CD14-positive monocyte (primary cell): ENCODE measurements at regions not wholly inside any gene's neighbourhood (a gene's known extent, or its start where the extent isn't known, plus 50 kb on each side); places are given as distances from the start of the nearest gene placed in this dataset.

ENCODE experiments used
- DNase-seq, 3 donors: peaks; one replicate each; pipeline ENCODE4 v3.0.0-alpha.2; 2011 to 2022
- H2AFZ ChIP-seq: 2 replicates; pipeline ENCODE4 v1.6.0; 2012; ENCODE audit warnings: mild to moderate bottlenecking, low read depth, low read length, inconsistent platforms; ENCODE audit not compliant: insufficient read depth, poor library complexity, severe bottlenecking
- H3K27ac ChIP-seq, 2 donors: 1 replicate in 1 of 2; 2 replicates in 1 of 2; pipeline ENCODE4 v1.5.1; 2012 to 2013; ENCODE audit warnings: low read length in 2 of 2, control low read depth in 1 of 2, inconsistent platforms in 1 of 2, low read depth in 1 of 2, mild to moderate bottlenecking in 1 of 2
- H3K27me3 ChIP-seq, 2 donors: one replicate each; pipeline versions ENCODE4 v1.6.0 to v1.6.1; 2011 to 2013; ENCODE audit warnings: low read length in 2 of 2; ENCODE audit not compliant: control insufficient read depth in 2 of 2, insufficient read depth in 2 of 2
- H3K36me3 ChIP-seq, 2 donors: replicated peaks in 1 of 2; 1 replicate in 1 of 2; 2 replicates in 1 of 2; pipeline versions ENCODE4 v1.5.1 to v1.6.1; 2012 to 2013; ENCODE audit warnings: low read length in 2 of 2, control low read depth in 1 of 2, inconsistent platforms in 1 of 2, mild to moderate bottlenecking in 1 of 2; ENCODE audit not compliant: insufficient read depth in 2 of 2, control insufficient read depth in 1 of 2
- H3K4me1 ChIP-seq, 2 donors: 1 replicate in 1 of 2; 2 replicates in 1 of 2; pipeline versions ENCODE4 v1.5.1 to v1.6.1; 2012 to 2013; ENCODE audit warnings: low read length in 2 of 2, control low read depth in 1 of 2, inconsistent platforms in 1 of 2, mild to moderate bottlenecking in 1 of 2, moderate library complexity in 1 of 2; ENCODE audit not compliant: insufficient read depth in 2 of 2, control insufficient read depth in 1 of 2
- H3K4me2 ChIP-seq: replicated peaks from 2 replicates; pipeline ENCODE3; 2012; ENCODE audit warnings: low read length, moderate library complexity, mild to moderate bottlenecking; ENCODE audit not compliant: poor library complexity, severe bottlenecking; ENCODE audit errors: extremely low read depth
- H3K4me3 ChIP-seq, 3 experiments: fragments of 200-600 bp in 1 of 3; sonication (generic) in 1 of 3; replicated peaks in 1 of 3; 1 replicate in 2 of 3; 2 replicates in 1 of 3; pipeline ENCODE4 v1.5.1; 2011 to 2013; ENCODE audit warnings: low read length in 3 of 3, mild to moderate bottlenecking in 3 of 3, control low read depth in 2 of 3, low read depth in 2 of 3, inconsistent platforms in 1 of 3, moderate library complexity in 1 of 3
- H3K79me2 ChIP-seq: 2 replicates; pipeline ENCODE4 v1.6.0; 2012; ENCODE audit warnings: mild to moderate bottlenecking, control low read depth, inconsistent platforms, low read length, moderate library complexity; ENCODE audit not compliant: insufficient read depth
- H3K9ac ChIP-seq: 2 replicates; pipeline ENCODE4 v1.6.0; 2017; ENCODE audit warnings: low read length, mild to moderate bottlenecking; ENCODE audit not compliant: insufficient read depth, poor library complexity, severe bottlenecking
- H3K9me3 ChIP-seq, 2 donors: replicated peaks in 1 of 2; 1 replicate in 1 of 2; 2 replicates in 1 of 2; pipeline versions ENCODE4 v1.5.1 to v1.6.1; 2012 to 2013; ENCODE audit warnings: low read length in 2 of 2, control low read depth in 1 of 2; ENCODE audit not compliant: control insufficient read depth in 1 of 2, insufficient read depth in 1 of 2
- H4K20me1 ChIP-seq: 2 replicates; pipeline ENCODE4 v1.6.0; 2012; ENCODE audit warnings: mild to moderate bottlenecking, low read length, control low read depth, moderate library complexity; ENCODE audit not compliant: insufficient read depth
- H3K27ac Mint-ChIP-seq, 7 donors: one replicate each; pipeline ENCODE4 v1.8.0; 2020; ENCODE audit warnings: mild to moderate bottlenecking in 7 of 7, mixed read lengths in 7 of 7, moderate library complexity in 6 of 7, inconsistent platforms in 2 of 7
- H3K27me3 Mint-ChIP-seq, 3 donors: one replicate each; pipeline ENCODE4 v1.8.0; 2021 to 2022; ENCODE audit warnings: low read depth in 3 of 3, mild to moderate bottlenecking in 3 of 3, mixed read lengths in 3 of 3, moderate library complexity in 3 of 3, inconsistent platforms in 1 of 3
- H3K36me3 Mint-ChIP-seq, 2 donors: one replicate each; pipeline ENCODE4 v1.8.0; 2020; ENCODE audit warnings: mixed read lengths in 2 of 2, inconsistent platforms in 1 of 2, mild to moderate bottlenecking in 1 of 2
- H3K4me1 Mint-ChIP-seq: one replicate; pipeline ENCODE4 v1.8.0; 2020; ENCODE audit warnings: mild to moderate bottlenecking, mixed read lengths
- H3K4me3 Mint-ChIP-seq, 2 donors: one replicate each; pipeline ENCODE4 v1.8.0; 2020; ENCODE audit warnings: mild to moderate bottlenecking in 2 of 2, mixed read lengths in 2 of 2, moderate library complexity in 1 of 2
- H3K9me3 Mint-ChIP-seq, 7 donors: one replicate each; pipeline ENCODE4 v1.8.0; 2020 to 2022; ENCODE audit warnings: mixed read lengths in 7 of 7, mild to moderate bottlenecking in 6 of 7, moderate library complexity in 6 of 7, inconsistent platforms in 2 of 7
- WGBS: methylation state at CpG from one replicate; pipeline ENCODE4 v1.1.5; 2013; ENCODE audit warnings: missing lambda C conversion rate; ENCODE audit not compliant: insufficient coverage; 5-methylcytosine and 5-hydroxymethylcytosine counted together
- intact Hi-C, 2 donors: fragments of 100-400 bp; cut with micrococcal nuclease; formaldehyde crosslinking; loops; one replicate each; pipeline versions ENCODE4 v1.15.0 to v1.15.1; 2023
- TF ChIP-seq, protein P1 (sequence below): fragments of 200-600 bp; IDR thresholded peaks from one replicate; pipeline ENCODE4 v1.8.0; 2022; ENCODE audit warnings: antibody characterized with exemption, mild to moderate bottlenecking

DNA sequence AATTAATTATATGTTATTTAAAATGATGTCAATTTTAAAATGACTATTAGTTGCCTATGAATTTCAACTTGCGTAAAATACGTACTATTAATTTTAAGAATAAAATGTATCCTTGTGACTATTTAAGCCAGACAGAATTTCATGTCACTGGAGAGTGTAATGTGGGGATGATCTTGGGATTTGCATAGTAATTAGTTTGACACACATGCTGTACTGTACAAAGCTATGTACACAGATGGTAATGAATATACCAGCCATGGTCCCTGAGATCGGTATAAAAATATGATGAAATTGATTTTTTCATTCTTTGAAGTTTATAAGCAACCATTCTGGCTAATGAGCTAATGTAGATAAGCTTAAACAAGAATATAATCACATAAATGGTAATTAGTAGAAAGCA lies 134.4 kb upstream of the ROBO1 start:
- no peaks in the 10 kb centered on the region for H3K36me3 ChIP-seq
- H3K4me1 ChIP-seq: no peaks in the 10 kb centered on the region
- no peaks in the 10 kb centered on the region for H3K27me3 ChIP-seq
- Mint-ChIP-seq H3K4me3 (no peak overlapping the region), H3K4me1 (no peaks in the 10 kb centered on the region), H3K36me3 (no peaks in the 10 kb centered on the region), H3K27ac (no peak overlapping the region), H3K9me3 (peaks cover 0 to 3% (median 0%) of the 10 kb centered on the region in 7 donors), H3K27me3 (peaks cover 0 to 2% (median 0%) of the 10 kb centered on the region in 3 donors)
- no peak overlapping the region for H3K4me3 ChIP-seq
- H2AFZ ChIP-seq: no peak overlapping the region
- TF ChIP-seq, protein P1, sequence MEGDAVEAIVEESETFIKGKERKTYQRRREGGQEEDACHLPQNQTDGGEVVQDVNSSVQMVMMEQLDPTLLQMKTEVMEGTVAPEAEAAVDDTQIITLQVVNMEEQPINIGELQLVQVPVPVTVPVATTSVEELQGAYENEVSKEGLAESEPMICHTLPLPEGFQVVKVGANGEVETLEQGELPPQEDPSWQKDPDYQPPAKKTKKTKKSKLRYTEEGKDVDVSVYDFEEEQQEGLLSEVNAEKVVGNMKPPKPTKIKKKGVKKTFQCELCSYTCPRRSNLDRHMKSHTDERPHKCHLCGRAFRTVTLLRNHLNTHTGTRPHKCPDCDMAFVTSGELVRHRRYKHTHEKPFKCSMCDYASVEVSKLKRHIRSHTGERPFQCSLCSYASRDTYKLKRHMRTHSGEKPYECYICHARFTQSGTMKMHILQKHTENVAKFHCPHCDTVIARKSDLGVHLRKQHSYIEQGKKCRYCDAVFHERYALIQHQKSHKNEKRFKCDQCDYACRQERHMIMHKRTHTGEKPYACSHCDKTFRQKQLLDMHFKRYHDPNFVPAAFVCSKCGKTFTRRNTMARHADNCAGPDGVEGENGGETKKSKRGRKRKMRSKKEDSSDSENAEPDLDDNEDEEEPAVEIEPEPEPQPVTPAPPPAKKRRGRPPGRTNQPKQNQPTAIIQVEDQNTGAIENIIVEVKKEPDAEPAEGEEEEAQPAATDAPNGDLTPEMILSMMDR: no peak
- intact Hi-C loops: no loop called here
- no peaks in the 10 kb centered on the region for H3K79me2 ChIP-seq
- no CpG with 5 or more reads among the region's 3 CpGs for WGBS
- no peaks in the 10 kb centered on the region for H4K20me1 ChIP-seq
- no peak overlapping the region for H3K9ac ChIP-seq
- DNase-seq: no peak
- H3K27ac ChIP-seq: no peak overlapping the region
- no peaks in the 10 kb centered on the region for H3K9me3 ChIP-seq
- no peak overlapping the region for H3K4me2 ChIP-seq

- Histone ChIP-seq H4K20me1 (no peaks in the 10 kb centered on the region), H2AFZ (no peak overlapping the region), H3K27ac (no peak overlapping the region), H3K9ac (no peak overlapping the region), H3K36me3 (no peaks in the 10 kb centered on the region), H3K4me2 (no peak overlapping the region), H3K9me3 (no peaks in the 10 kb centered on the region), H3K27me3 (no peaks in the 10 kb centered on the region), H3K79me2 (no peaks in the 10 kb centered on the region), H3K4me3 (no peak overlapping the region), H3K4me1 (no peaks in the 10 kb centered on the region)
- peaks cover 0 to 2% (median 0%) of the 10 kb centered on the region in 3 donors for H3K27me3 Mint-ChIP-seq
- WGBS: no CpG with 5 or more reads among the region's 4 CpGs
- TF ChIP-seq, protein P1: no peak
- no peaks in the 10 kb centered on the region for H3K4me1 Mint-ChIP-seq
- intact Hi-C loops: no loop called here
- DNase-seq: no peak
- H3K4me3 Mint-ChIP-seq: no peak overlapping the region
- peaks cover 0 to 3% (median 0%) of the 10 kb centered on the region in 7 donors for H3K9me3 Mint-ChIP-seq
- no peak overlapping the region for H3K27ac Mint-ChIP-seq
- H3K36me3 Mint-ChIP-seq: no peaks in the 10 kb centered on the region
Observed at GRCh38 chr3:79898907-79899306, 131.1 kb upstream of the ROBO1 start.
